22Rv1 (cell line): ENCODE measurements at regions not wholly inside any gene's neighbourhood (a gene's known extent, or its start where the extent isn't known, plus 50 kb on each side); places are given as distances from the start of the nearest gene placed in this dataset.

Experiments
- H3K27ac ChIP-seq: fragments of 450-650 bp; 2 replicates; pipeline ENCODE4 v1.5.1; 2017
- ZFX ChIP-seq: fragments of 450-650 bp; IDR thresholded peaks from 2 replicates; pipeline ENCODE4 v1.6.1; 2017; ENCODE audit warnings: antibody characterized with exemption, borderline replicate concordance
- TF ChIP-seq, protein P1 (sequence below): fragments of 450-650 bp; IDR thresholded peaks from 2 replicates; pipeline ENCODE4 v1.5.1; 2017; ENCODE audit warnings: mild to moderate bottlenecking

DNA sequence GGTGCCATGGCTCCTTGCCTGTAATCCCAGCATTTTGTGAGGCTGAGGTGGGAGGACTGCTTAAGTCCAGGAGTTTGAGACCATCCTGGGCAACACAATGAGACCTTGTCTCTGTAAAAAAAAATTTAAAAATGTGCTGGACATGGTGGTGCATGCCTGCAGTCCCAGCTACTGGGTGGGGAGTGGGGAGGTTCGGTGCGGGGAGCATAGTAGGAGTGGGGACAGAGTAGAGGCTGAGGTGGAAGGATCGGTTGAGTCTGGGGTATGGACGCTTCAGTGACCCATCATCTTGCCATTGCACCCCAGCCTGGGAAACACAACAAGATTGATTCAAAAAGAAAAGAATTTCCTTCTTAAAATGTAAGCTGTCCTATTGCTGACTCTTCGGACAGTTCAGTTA lies 1490.0 kb upstream of the GBE1 start:
- H3K27ac ChIP-seq: no peak overlapping the region
- TF ChIP-seq, protein P1, sequence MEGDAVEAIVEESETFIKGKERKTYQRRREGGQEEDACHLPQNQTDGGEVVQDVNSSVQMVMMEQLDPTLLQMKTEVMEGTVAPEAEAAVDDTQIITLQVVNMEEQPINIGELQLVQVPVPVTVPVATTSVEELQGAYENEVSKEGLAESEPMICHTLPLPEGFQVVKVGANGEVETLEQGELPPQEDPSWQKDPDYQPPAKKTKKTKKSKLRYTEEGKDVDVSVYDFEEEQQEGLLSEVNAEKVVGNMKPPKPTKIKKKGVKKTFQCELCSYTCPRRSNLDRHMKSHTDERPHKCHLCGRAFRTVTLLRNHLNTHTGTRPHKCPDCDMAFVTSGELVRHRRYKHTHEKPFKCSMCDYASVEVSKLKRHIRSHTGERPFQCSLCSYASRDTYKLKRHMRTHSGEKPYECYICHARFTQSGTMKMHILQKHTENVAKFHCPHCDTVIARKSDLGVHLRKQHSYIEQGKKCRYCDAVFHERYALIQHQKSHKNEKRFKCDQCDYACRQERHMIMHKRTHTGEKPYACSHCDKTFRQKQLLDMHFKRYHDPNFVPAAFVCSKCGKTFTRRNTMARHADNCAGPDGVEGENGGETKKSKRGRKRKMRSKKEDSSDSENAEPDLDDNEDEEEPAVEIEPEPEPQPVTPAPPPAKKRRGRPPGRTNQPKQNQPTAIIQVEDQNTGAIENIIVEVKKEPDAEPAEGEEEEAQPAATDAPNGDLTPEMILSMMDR: no peak
- TF ChIP-seq ZFX: no peak

DNA sequence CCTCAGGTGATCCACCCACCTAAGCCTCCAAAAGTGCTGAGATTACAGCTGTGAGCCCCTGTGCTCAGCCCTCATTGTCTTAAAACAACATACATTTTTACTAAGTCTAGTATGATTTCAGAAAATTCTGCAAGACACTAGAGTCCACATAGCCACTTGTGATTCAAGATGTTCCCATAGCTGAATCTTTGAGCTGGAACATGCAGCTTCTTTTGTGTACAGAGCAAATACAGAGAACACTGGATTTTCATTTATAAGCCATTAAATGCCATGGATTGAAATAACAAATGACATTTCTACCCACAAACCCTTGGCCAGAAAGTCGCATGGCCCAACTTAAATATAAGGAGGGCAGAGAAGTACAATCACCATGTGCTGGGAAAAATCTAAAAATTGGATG lies 1489.2 kb upstream of the GBE1 start:
- no peak overlapping the region for H3K27ac ChIP-seq
- TF ChIP-seq ZFX: no peak
- TF ChIP-seq, protein P1: no peak

DNA sequence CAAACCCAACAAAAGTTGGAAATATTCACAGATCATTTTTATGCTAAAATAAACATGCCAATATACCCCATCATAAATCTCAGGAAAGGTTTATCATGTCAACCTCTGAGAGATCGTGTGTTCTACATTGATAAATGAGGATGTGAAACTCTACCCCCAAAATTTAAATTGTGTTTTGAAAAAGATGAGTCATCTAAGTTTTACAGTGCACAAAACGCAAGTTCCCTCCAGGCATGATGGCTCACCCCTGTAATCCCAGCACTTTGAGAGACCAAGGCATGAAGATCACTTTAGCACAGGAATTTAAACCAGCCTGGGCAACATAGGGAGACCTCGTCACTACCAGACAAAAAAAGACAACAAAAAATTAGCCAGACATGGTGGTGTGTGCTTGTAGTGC lies 1487.0 kb upstream of the GBE1 start:
- TF ChIP-seq, protein P1: no peak

DNA sequence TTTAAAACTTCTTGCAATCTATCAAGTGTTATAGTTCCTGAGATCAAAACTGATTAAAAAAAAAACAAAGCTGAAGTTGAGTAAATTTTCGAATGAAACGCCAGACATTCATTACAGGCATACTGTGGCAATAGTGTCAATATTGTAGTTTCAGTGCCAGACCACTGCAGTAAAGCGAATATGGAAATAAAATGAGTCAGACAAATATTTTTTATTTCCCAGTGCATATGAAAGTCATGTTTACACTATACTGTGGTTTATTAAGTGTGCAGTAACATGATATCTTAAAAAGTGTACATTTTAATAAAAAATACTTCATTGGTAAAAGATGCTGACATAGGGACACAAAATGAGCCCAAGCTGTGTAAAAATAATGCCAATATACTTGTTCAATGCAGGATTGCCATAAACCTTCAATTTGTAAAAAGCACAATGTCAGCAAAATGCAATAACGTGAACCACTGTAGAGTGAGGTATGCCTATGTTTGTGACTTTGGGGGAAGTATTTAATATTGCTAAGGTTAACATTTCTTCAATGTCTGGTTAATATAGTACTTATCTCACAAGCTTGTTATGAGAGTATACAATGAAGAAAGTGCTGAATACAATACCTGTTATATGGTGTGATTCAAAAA lies 1473.9 kb upstream of the GBE1 start:
- H3K27ac ChIP-seq: no peak overlapping the region
- no peak for TF ChIP-seq ZFX
- TF ChIP-seq, protein P1: no peak

More for the DNA sequence above, 1487.0 kb upstream of the GBE1 start:
- no peak overlapping the region for H3K27ac ChIP-seq

DNA sequence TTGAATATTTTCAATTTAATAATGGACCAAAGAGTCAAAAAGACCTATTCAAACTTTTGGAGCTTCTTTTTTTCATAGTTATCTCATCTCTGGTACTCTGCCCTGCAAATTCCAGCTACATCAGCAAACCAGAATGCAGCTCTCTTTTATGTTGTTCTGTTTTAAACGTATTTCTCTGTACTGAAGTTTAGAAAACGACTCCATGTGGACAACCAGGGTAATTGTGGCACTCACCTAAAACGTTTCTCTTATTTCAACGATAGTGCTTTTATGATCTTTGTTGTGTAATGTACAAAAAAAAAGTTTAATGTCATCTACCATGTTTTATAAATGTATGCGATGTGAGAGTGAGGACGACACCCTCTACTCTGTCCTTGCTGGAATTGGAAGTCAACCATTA lies 1472.3 kb upstream of the GBE1 start:
- TF ChIP-seq, protein P1: no peak
- no peak for TF ChIP-seq ZFX
- no peak overlapping the region for H3K27ac ChIP-seq

DNA sequence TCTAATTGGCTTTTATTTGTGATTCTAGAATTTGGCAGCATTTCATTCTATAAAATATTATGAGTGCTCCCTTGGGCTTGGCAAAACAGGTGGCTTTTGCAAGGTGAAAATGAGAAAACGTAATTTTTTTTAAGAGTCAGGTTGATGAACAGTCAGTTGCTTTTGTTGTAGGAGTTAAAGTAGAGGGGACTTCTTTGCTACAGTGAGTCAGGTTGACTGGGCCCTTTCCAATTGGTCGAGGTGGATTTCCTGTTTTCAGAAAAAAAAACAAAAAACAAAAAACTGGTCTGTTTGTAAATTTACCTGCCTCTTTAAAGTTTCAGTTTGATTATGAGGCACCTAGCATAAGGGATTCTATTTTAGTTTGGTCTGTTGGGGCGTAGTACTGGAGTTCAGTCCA lies 1469.4 kb upstream of the GBE1 start:
- no peak overlapping the region for H3K27ac ChIP-seq
- TF ChIP-seq, protein P1: no peak
- no peak for TF ChIP-seq ZFX

DNA sequence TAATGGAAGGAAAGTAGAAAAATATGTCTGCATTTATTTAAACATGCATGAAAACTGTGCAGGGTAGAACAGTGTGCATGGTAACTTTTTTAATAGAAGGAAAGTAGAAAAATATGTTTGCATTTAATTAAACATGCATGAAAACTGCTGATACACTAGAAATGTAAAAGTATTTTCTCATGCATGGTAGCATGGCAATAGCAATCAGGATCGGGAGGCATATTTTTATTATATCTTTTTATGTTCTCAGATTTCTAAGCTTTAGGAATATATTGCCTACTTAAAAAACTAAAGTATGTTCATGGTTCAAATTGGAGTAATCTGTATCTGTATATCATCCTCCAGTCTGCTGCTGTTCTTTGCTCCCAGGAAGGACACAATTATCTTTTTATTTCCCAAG lies 1468.9 kb upstream of the GBE1 start:
- TF ChIP-seq ZFX: no peak
- TF ChIP-seq, protein P1: no peak
- H3K27ac ChIP-seq: no peak overlapping the region
